A549 (cell line): ENCODE measurements at regions not wholly inside any gene's neighbourhood (a gene's known extent, or its start where the extent isn't known, plus 50 kb on each side); places are given as distances from the start of the nearest gene placed in this dataset.

Experiments used
- CBX2 ChIP-seq: fragments of 200-600 bp; sonication (generic); IDR thresholded peaks from 2 replicates; pipeline ENCODE4 v1.6.1; 2016; ENCODE audit warnings: low read depth, mild to moderate bottlenecking, borderline replicate concordance
- CHD4 ChIP-seq: fragments of 200-600 bp; sonication (generic); IDR thresholded peaks from 2 replicates; pipeline ENCODE4 v1.6.1; 2016; ENCODE audit warnings: antibody characterized with exemption, mild to moderate bottlenecking, borderline replicate concordance
- EP300 ChIP-seq, 2 experiments: fragments of >200 bp; sonication (Bioruptor Twin); formaldehyde crosslinking; IDR thresholded peaks; 2 replicates in 1 of 2; 3 replicates in 1 of 2; pipeline ENCODE4 v1.6.1; 2016 to 2017
- FOSB ChIP-seq: fragments of 250-450 bp; sonication (Bioruptor Pico); IDR thresholded peaks from 2 replicates; pipeline ENCODE4 v1.5.0; 2020; ENCODE audit warnings: mild to moderate bottlenecking, moderate library complexity
- PHF8 ChIP-seq: fragments of 200-600 bp; sonication (generic); IDR thresholded peaks from 2 replicates; pipeline ENCODE4 v1.6.1; 2016; ENCODE audit warnings: low read depth, mild to moderate bottlenecking, antibody characterized with exemption, moderate library complexity, borderline replicate concordance
- POLR2A ChIP-seq: IDR thresholded peaks from 2 replicates; pipeline ENCODE4 v1.6.1; 2012; ENCODE audit warnings: mild to moderate bottlenecking, low read length
- RAD21 ChIP-seq, 2 experiments: fragments of >200 bp in 1 of 2; sonication (Bioruptor Twin) in 1 of 2; formaldehyde crosslinking in 1 of 2; IDR thresholded peaks in 1 of 2; conservative IDR thresholded peaks in 1 of 2; 2 replicates in 1 of 2; 3 replicates in 1 of 2; pipeline ENCODE4 v1.6.1; 2012 to 2018; ENCODE audit warnings: inconsistent platforms in 1 of 2
- RCOR1 ChIP-seq: fragments of 150-350 bp; IDR thresholded peaks from 2 replicates; pipeline ENCODE4 v1.6.1; 2014; ENCODE audit warnings: antibody characterized with exemption, low read length, low read depth
- SMC3 ChIP-seq: fragments of >200 bp; sonication (Bioruptor Twin); formaldehyde crosslinking; IDR thresholded peaks from 3 replicates; pipeline ENCODE4 v1.6.1; 2018; ENCODE audit warnings: inconsistent platforms
- SREBF2 ChIP-seq: fragments of 450-650 bp; IDR thresholded peaks from 2 replicates; pipeline ENCODE4 v1.6.1; 2014; ENCODE audit warnings: mild to moderate bottlenecking, moderate library complexity
- ZC3H11A ChIP-seq: fragments of 450-650 bp; IDR thresholded peaks from 2 replicates; pipeline ENCODE4 v1.6.1; 2014; ENCODE audit warnings: antibody characterized with exemption, mild to moderate bottlenecking
- TF ChIP-seq, protein P1 (sequence below): fragments of >200 bp; sonication (Bioruptor Twin); formaldehyde crosslinking; IDR thresholded peaks from 3 replicates; pipeline ENCODE4 v1.5.1; 2016

DNA sequence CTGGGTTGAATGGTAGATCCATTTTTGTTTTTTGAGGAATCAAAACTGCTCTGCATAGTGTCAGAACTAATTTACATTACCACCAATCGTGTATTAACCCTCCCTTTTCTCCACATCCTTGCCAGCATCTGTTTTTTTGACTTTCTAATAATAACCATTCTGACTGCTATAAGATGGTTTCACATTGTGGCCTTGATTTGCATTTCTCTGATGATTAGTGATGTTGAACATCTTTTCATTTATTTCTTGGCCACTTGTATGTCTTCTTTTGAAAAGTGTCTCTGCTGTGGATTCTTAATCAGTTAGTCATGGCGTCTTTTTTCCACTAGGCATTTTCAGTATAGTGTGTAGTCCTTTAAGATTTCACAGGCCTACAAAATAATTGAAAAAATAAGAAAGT lies 2144.3 kb upstream of the C9orf72 start:
- TF ChIP-seq EP300 (IDR thresholded peaks at IDR 0.05) (no peak), FOSB (CRISPR knock-in tag) (no peak), RCOR1 (no peak), POLR2A (no peak), CHD4 (no peak), CBX2 (no peak), PHF8 (no peak), RAD21 (conservative IDR thresholded peaks at IDR 0.05 in 1 of 2, IDR thresholded peaks at IDR 0.05 in 1 of 2) (no peak), SREBF2 (no peak), SMC3 (no peak), ZC3H11A (no peak)
- TF ChIP-seq, protein P1, sequence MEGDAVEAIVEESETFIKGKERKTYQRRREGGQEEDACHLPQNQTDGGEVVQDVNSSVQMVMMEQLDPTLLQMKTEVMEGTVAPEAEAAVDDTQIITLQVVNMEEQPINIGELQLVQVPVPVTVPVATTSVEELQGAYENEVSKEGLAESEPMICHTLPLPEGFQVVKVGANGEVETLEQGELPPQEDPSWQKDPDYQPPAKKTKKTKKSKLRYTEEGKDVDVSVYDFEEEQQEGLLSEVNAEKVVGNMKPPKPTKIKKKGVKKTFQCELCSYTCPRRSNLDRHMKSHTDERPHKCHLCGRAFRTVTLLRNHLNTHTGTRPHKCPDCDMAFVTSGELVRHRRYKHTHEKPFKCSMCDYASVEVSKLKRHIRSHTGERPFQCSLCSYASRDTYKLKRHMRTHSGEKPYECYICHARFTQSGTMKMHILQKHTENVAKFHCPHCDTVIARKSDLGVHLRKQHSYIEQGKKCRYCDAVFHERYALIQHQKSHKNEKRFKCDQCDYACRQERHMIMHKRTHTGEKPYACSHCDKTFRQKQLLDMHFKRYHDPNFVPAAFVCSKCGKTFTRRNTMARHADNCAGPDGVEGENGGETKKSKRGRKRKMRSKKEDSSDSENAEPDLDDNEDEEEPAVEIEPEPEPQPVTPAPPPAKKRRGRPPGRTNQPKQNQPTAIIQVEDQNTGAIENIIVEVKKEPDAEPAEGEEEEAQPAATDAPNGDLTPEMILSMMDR: no peak
